GM12875 (cell line): ENCODE measurements at regions not wholly inside any gene's neighbourhood (a gene's known extent, or its start where the extent isn't known, plus 50 kb on each side); places are given as distances from the start of the nearest gene placed in this dataset.

ENCODE experiments used
- H3K4me3 ChIP-seq: one replicate; pipeline ENCODE4 v1.5.1; 2011; ENCODE audit warnings: low read depth, low read length, control low read depth
- TF ChIP-seq, protein P1 (sequence below): IDR thresholded peaks from 2 replicates; pipeline ENCODE4 v1.5.1; 2011; ENCODE audit warnings: low read depth, mild to moderate bottlenecking, control low read depth, inconsistent platforms, low read length, moderate library complexity, borderline replicate concordance; ENCODE audit not compliant: insufficient read depth

DNA sequence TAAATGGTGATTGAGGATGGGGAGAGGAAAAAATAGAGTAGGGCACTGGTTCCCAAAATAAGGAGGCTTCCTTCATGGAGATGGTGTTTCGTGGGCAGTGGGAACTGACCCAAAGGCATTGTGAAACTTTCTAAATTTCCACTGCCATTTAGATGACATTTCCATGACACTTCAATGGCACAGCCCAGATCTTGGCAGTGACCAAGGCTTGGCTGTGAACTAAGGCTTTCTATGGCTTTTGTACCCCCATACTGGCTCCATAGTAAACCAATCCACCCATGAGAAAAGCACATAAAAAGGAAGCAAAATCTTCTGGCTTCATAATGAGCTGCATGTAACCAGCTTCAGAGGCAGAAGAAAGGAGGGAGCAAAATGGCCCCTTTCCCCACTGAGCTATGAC, 321.0 kb upstream of the TLE4 start:
- TF ChIP-seq, protein P1, sequence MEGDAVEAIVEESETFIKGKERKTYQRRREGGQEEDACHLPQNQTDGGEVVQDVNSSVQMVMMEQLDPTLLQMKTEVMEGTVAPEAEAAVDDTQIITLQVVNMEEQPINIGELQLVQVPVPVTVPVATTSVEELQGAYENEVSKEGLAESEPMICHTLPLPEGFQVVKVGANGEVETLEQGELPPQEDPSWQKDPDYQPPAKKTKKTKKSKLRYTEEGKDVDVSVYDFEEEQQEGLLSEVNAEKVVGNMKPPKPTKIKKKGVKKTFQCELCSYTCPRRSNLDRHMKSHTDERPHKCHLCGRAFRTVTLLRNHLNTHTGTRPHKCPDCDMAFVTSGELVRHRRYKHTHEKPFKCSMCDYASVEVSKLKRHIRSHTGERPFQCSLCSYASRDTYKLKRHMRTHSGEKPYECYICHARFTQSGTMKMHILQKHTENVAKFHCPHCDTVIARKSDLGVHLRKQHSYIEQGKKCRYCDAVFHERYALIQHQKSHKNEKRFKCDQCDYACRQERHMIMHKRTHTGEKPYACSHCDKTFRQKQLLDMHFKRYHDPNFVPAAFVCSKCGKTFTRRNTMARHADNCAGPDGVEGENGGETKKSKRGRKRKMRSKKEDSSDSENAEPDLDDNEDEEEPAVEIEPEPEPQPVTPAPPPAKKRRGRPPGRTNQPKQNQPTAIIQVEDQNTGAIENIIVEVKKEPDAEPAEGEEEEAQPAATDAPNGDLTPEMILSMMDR: no peak
- H3K4me3 ChIP-seq: no peak overlapping the region

GRCh38 chr9:79254900-79255650, 316.7 kb upstream of the TLE4 start:
- no peak overlapping the region for H3K4me3 ChIP-seq

DNA sequence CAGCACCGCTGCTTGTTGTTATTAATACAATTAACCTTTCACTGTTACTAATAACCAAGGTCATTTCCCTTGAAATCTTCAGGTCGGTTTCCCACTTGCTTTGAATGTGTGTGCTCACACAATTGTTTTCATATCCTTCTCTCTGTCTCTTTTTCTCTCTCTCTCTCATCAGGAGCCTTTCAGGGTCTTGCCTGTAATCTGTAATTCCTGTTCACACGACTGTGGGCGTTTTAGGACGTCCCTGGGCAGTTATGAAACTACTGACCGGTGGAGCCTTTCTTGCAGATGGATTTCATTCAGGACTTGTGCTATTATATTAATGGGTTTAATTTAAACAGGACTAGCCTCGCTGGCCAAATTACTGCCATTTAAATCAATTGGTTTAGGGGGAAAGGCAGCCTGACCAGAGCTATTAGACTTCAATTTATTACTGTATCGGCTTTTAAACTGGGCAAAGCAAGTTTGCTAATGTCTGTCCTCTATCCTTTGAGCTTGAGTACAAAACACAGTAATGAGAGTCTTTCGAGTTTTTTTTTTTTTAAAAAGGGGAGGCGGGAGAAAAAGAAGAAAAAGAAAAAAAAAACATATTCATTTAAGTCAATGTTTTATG, 316.0 kb upstream of the TLE4 start:
- H3K4me3 ChIP-seq: no peak overlapping the region
- TF ChIP-seq, protein P1: no peak

More at GRCh38 chr9:79254900-79255650, 316.7 kb upstream of the TLE4 start:
- TF ChIP-seq, protein P1: 0 out of 2 replicates have a peak, but pooled peaks have one; percentile 3

DNA sequence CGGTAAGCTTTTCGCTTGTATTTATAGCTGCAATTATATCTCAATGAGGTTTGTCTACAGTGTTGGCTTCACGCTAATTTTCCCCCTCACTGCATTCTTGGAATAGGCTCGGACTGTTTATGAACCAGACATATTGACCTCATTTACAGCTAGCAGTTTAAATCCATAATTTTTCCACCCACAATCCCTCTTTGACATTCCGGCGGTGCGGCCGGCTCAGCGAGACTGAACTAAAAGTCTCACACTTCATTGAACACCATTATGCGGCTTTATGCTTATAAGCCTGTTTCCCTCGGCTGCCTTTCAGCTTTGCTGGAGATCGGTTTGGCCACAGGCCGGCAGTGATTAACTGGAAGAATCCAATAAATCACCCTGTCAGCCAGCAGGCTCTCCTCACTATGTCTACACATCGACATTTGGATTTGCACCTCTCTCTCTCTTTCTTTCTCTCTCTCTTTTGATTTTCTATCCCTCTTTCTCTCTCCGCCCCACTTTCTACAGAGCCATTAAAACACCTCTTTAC, 315.0 kb upstream of the TLE4 start:
- no peak overlapping the region for H3K4me3 ChIP-seq
- TF ChIP-seq, protein P1: no peak

GRCh38 chr9:79257228-79257781, 314.5 kb upstream of the TLE4 start:
- TF ChIP-seq, protein P1: no peak
- H3K4me3 ChIP-seq: no peak overlapping the region

DNA sequence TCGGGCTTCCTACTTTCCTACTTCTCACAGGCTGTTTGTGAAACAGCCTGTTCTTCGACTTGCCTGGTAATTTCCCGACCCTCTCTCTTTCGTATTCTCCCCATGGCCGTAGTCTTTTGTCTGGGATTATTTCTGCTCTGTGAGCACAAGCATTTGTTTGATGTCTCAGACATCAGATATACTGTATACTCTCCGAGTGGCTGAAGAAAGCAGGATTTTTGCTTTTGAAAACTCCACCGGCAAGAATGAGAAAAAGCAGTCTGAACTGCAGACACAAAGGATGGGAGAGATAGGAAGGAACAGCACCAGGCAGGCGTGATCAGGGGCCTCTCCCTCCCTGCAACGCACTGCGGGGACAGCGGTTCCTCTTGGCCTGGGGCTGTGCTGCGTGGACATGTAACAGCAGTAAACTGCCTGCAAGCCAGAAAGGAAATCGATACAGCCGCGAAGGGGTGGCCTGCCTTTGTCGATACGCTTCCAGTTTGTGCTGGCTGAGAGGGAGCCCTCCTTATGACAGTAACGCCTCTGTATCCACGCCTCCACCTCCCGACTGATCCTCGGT, 313.9 kb upstream of the TLE4 start:
- TF ChIP-seq, protein P1: no peak
- H3K4me3 ChIP-seq: no peak overlapping the region
